ENCODE measurements at regions not wholly inside any gene's neighbourhood (a gene's known extent, or its start where the extent isn't known, plus 50 kb on each side); places are given as distances from the start of the nearest gene placed in this dataset.

DNA sequence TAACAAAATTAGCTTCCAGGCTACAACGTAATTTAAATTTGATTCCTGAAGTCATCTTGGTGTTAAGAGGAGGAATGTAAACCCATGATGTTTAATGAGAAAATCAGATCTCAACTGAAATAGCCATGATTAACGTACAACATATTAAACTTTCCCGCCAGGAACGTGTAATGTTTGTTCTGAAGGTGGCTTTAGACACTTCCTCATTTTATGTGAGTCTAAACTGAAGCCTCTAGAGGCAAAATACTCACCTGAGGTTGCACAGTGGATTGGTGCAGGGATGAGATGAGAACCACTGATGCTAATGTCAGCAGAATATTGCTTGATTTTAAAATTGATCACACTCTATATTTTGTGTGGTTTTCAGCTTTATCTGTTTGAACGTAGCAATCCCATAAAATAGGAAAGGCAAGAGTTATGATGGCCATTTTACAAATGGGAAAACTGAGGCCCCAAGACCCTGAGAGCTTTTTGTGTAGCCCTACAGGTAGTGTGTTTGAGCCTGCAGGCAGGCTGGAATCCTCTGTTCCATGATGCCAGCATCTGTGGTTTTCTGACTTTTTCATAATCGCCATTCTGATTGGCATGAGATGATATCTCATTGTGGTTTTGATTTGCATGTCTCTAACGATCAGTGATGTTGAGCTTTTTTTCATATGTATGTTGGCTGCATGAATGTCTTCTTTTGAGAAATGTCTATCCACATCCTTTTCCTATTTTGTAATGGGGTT, 243.7 kb upstream of the BMPER start:
- no peak for DNase-seq (ENCODE audit: low read depth)
- H3K4me3 ChIP-seq (ENCODE audit: low read depth, low read length) = no peak overlapping the region

GRCh38 chr7:33666531-33666930, 238.8 kb upstream of the BMPER start:
- no peak overlapping the region for H3K4me3 ChIP-seq (ENCODE audit: low read depth, low read length)
- in situ Hi-C loops (cut with HindIII; ENCODE audit: low sequenced_read_pairs) = no loop called here
- TF ChIP-seq, protein P1, sequence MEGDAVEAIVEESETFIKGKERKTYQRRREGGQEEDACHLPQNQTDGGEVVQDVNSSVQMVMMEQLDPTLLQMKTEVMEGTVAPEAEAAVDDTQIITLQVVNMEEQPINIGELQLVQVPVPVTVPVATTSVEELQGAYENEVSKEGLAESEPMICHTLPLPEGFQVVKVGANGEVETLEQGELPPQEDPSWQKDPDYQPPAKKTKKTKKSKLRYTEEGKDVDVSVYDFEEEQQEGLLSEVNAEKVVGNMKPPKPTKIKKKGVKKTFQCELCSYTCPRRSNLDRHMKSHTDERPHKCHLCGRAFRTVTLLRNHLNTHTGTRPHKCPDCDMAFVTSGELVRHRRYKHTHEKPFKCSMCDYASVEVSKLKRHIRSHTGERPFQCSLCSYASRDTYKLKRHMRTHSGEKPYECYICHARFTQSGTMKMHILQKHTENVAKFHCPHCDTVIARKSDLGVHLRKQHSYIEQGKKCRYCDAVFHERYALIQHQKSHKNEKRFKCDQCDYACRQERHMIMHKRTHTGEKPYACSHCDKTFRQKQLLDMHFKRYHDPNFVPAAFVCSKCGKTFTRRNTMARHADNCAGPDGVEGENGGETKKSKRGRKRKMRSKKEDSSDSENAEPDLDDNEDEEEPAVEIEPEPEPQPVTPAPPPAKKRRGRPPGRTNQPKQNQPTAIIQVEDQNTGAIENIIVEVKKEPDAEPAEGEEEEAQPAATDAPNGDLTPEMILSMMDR (IDR thresholded peaks at IDR 0.05; ENCODE audit: low read depth, low read length, missing control alignments) = no peak
- no peak for DNase-seq (ENCODE audit: low read depth)

More for the DNA sequence above, 243.7 kb upstream of the BMPER start:
- TF ChIP-seq, protein P1 (IDR thresholded peaks at IDR 0.05; ENCODE audit: low read depth, low read length, missing control alignments) = no peak
- in situ Hi-C loops (cut with HindIII; ENCODE audit: low sequenced_read_pairs) = no loop called here

- H3K4me3 ChIP-seq (ENCODE audit: low read depth, low read length) = no peak overlapping the region
- in situ Hi-C loops (cut with HindIII; ENCODE audit: low sequenced_read_pairs) = no loop called here
- TF ChIP-seq, protein P1 (IDR thresholded peaks at IDR 0.05; ENCODE audit: low read depth, low read length, missing control alignments) = no peak
- DNase-seq (ENCODE audit: low read depth) = no peak
Observed at GRCh38 chr7:33667196-33667595, 238.1 kb upstream of the BMPER start.

GRCh38 chr7:33669251-33669670, 236.1 kb upstream of the BMPER start:
- in situ Hi-C loops (cut with HindIII; ENCODE audit: low sequenced_read_pairs) = no loop called here
- no peak overlapping the region for H3K4me3 ChIP-seq (ENCODE audit: low read depth, low read length)
- TF ChIP-seq, protein P1 (IDR thresholded peaks at IDR 0.05; ENCODE audit: low read depth, low read length, missing control alignments) = no peak
- no peak for DNase-seq (ENCODE audit: low read depth)

- H3K4me3 ChIP-seq (ENCODE audit: low read depth, low read length) = no peak overlapping the region
- TF ChIP-seq, protein P1 (IDR thresholded peaks at IDR 0.05; ENCODE audit: low read depth, low read length, missing control alignments) = no peak
- no peak for DNase-seq (ENCODE audit: low read depth)
- in situ Hi-C loops (cut with HindIII; ENCODE audit: low sequenced_read_pairs) = no loop called here
Observed at GRCh38 chr7:33671531-33672262, 233.6 kb upstream of the BMPER start.

DNA sequence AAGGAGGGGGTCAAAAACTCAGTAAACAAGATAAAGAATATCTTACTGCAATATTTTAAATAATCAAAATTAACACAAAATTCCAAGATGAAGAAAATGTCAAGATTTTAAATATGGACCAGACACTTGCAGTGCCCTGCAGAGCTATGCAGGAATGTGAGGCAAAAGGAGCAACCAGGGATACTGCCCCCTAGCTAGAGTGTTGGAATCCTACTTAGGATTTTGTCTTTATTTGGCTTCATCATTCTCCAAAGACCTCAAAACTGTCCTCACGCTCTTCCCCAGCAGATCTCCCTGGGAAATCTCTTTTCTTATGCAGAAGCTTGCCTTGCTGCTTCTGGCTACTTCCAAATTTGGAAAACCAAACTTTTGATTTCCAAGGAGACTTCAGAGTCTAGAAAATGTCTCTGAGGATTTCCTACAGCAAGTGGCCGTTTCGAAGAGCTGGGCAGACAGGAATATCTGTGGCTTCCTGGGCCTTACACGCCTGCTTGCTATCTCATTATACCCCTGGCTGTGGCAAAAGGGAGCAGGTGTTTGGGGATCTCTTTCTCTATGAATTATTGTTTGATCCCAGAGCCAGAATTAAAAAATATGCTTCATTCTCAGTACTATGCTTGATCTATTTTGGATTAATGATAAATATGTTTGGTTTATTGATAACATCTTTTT, 232.2 kb upstream of the BMPER start:
- DNase-seq (ENCODE audit: low read depth) = no peak
- no peak overlapping the region for H3K4me3 ChIP-seq (ENCODE audit: low read depth, low read length)
- TF ChIP-seq, protein P1 (IDR thresholded peaks at IDR 0.05; ENCODE audit: low read depth, low read length, missing control alignments) = no peak
- in situ Hi-C loops (cut with HindIII; ENCODE audit: low sequenced_read_pairs) = no loop called here
